ENCODE measurements at regions not wholly inside any gene's neighbourhood (a gene's known extent, or its start where the extent isn't known, plus 50 kb on each side); places are given as distances from the start of the nearest gene placed in this dataset.

DNA sequence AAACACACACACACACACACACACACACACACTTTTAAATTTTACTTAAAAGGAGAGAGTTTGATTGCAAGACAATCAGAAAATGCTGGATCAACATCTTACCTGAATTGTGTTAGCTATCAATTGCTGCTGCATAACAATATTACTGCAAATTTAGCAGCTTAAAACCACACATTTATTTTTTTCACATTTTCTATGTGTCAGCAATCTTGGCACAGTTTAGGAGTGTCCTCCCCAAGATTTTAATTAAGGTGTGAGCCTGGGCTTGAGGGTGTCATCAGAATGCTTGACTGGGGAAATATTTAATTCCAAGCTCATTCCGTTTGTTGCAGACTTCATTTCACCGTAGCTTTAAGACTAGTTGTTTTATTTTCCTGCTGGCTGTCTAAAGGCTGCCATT lies 431.0 kb upstream of the GJE1 start:
- H3K9ac ChIP-seq (ENCODE audit: insufficient read depth in 1 of 2, low read depth in 2 of 2, low read length in 2 of 2) = no peak overlapping the region
- H2AFZ ChIP-seq (ENCODE audit: low read depth, low read length) = no peak overlapping the region
- ChIA-PET CTCF (ENCODE audit: low intra/inter-chr PET ratio) (no interaction called here), POLR2A (no interaction called here)
- H3K79me2 ChIP-seq (ENCODE audit: control insufficient read depth, insufficient read depth, low read length) = no peaks in the 10 kb centered on the region
- no peaks in the 10 kb centered on the region for H3K27me3 ChIP-seq (ENCODE audit: control insufficient read depth in 2 of 2, insufficient read depth in 2 of 2, low read length in 2 of 2)
- H3K4me2 ChIP-seq (ENCODE audit: insufficient read depth, low read length) = no peak overlapping the region
- H4K20me1 ChIP-seq (replicated peaks; ENCODE audit: control insufficient read depth, insufficient read depth, low read length) = no peaks in the 10 kb centered on the region
- TF ChIP-seq ARID3B (CRISPR knock-in tag; IDR thresholded peaks at IDR 0.05; ENCODE audit: borderline replicate concordance) (no peak), ZNF347 (CRISPR knock-in tag; IDR thresholded peaks at IDR 0.05; ENCODE audit: low read depth) (no peak), POLR2AphosphoS2 (IDR thresholded peaks at IDR 0.05; ENCODE audit: low read length) (no peak), EP300 (IDR thresholded peaks at IDR 0.05; ENCODE audit: low read length) (no peak), HDAC8 (tag; IDR thresholded peaks at IDR 0.05) (no peak), ZNF76 (CRISPR knock-in tag; IDR thresholded peaks at IDR 0.05; ENCODE audit: borderline replicate concordance) (no peak), RBM25 (IDR thresholded peaks at IDR 0.05; ENCODE audit: low read depth, low read length, severe bottlenecking) (no peak), MAFG (tag; conservative IDR thresholded peaks at IDR 0.05) (no peak), KDM2B (CRISPR knock-in tag; IDR thresholded peaks at IDR 0.05) (no peak), STAG1 (CRISPR knock-in tag; IDR thresholded peaks at IDR 0.05; ENCODE audit: borderline replicate concordance) (no peak)
- TF ChIP-seq, protein P1, sequence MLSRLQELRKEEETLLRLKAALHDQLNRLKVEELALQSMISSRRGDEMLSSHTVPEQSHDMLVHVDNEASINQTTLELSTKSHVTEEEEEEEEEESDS (CRISPR knock-in tag; IDR thresholded peaks at IDR 0.05) = no peak
- TF ChIP-seq, protein P2, sequence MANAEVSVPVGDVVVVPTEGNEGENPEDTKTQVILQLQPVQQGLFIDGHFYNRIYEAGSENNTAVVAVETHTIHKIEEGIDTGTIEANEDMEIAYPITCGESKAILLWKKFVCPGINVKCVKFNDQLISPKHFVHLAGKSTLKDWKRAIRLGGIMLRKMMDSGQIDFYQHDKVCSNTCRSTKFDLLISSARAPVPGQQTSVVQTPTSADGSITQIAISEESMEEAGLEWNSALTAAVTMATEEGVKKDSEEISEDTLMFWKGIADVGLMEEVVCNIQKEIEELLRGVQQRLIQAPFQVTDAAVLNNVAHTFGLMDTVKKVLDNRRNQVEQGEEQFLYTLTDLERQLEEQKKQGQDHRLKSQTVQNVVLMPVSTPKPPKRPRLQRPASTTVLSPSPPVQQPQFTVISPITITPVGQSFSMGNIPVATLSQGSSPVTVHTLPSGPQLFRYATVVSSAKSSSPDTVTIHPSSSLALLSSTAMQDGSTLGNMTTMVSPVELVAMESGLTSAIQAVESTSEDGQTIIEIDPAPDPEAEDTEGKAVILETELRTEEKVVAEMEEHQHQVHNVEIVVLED (CRISPR knock-in tag; IDR thresholded peaks at IDR 0.05) = no peak
- TF ChIP-seq, protein P3, sequence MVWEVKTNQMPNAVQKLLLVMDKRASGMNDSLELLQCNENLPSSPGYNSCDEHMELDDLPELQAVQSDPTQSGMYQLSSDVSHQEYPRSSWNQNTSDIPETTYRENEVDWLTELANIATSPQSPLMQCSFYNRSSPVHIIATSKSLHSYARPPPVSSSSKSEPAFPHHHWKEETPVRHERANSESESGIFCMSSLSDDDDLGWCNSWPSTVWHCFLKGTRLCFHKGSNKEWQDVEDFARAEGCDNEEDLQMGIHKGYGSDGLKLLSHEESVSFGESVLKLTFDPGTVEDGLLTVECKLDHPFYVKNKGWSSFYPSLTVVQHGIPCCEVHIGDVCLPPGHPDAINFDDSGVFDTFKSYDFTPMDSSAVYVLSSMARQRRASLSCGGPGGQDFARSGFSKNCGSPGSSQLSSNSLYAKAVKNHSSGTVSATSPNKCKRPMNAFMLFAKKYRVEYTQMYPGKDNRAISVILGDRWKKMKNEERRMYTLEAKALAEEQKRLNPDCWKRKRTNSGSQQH (CRISPR knock-in tag; IDR thresholded peaks at IDR 0.05) = no peak
- intact Hi-C loops (cut with micrococcal nuclease) = no loop called here
- no peak for FAIRE-seq
- H3K4me3 ChIP-seq = no peak overlapping the region
- H3K4me1 ChIP-seq (replicated peaks in 1 of 2; ENCODE audit: control insufficient read depth in 2 of 2, insufficient read depth in 2 of 2, low read length in 2 of 2) = no peaks in the 10 kb centered on the region
- no peak for ATAC-seq
- no peak overlapping the region for H3K27ac ChIP-seq (ENCODE audit: extremely low read depth, low read depth, low read length)
- DNase-seq (ENCODE audit: extremely low read depth in 1 of 4, low spot score in 3 of 4) = no peak
- 3% methylated on average over 2 of the region's 2 CpGs for WGBS (ENCODE audit: insufficient coverage, low coverage, missing lambda C conversion rate)
- BruUV-seq (replicated peaks) = no TSS peak
- H3K9me3 ChIP-seq (replicated peaks; ENCODE audit: control insufficient read depth, insufficient read depth, low read depth, low read length) = no peaks in the 10 kb centered on the region; the same call in none of the 2 replicates
- in situ Hi-C loops (cut with MboI) = no loop called here
- no peaks in the 10 kb centered on the region for H3K9me1 ChIP-seq (ENCODE audit: control insufficient read depth, insufficient read depth, low read length)
- no peaks in the 10 kb centered on the region for H3K36me3 ChIP-seq (ENCODE audit: control insufficient read depth, insufficient read depth, low read length)

All from K562 (cell line).